Glomerular endothelial cell (primary cell): ENCODE measurements at regions not wholly inside any gene's neighbourhood (a gene's known extent, or its start where the extent isn't known, plus 50 kb on each side); places are given as distances from the start of the nearest gene placed in this dataset.
"Not testable (repeated sequence)": the region's sequence is repeated elsewhere in the genome, so short reads cannot be mapped to it uniquely, and the experiment has no call there.

Experiments
- DNase-seq: peaks from one replicate; pipeline ENCODE4 v3.0.0-alpha.2; 2011; ENCODE audit warnings: low read depth, low spot score; ENCODE audit errors: extremely low read depth

DNA sequence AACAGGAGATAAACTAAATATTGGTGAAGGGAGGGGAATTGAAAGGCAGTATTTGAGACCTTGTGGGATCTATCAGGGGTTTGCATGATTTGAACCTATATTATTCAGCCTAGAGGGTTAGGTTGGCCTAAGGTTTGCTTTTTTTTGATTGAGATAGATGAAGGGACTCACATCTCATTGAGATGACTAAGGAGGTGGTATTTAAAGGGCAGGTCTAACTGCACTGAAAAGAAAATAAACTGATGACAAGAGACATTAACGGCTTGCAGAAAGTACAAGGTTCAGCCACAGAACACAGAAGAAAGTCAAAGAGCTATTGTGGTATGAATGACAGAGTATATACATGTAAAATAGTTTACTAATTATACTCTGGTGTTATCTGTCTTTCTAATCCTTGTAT is 412.7 kb downstream of the CDH10 start:
- no peak for DNase-seq

- DNase-seq: no peak
Observed at GRCh38 chr5:24232929-24233498, 411.8 kb downstream of the CDH10 start.

DNA sequence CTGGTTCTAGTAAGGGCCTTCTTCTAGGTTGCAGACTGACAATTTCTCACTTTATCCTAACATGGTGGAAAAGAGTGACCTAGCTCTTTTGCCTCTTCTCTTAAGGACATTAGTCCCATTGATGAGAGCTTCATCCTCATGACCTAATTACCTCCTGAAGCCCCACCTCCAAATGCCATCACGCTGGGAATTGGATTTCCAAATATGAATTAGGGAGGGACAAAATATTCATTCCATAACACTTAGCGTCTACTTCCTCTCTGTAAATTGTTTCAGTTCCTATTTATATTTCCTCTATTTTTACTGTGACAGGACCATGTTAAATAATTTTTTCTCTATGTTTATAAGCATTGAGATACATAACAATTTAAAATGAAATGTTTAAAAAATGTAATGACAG is 408.8 kb downstream of the CDH10 start:
- DNase-seq: no peak

- DNase-seq: no peak
Observed at GRCh38 chr5:24245821-24246220, 399.0 kb downstream of the CDH10 start.

GRCh38 chr5:24264547-24264946 is 380.2 kb downstream of the CDH10 start:
- DNase-seq: no peak

DNA sequence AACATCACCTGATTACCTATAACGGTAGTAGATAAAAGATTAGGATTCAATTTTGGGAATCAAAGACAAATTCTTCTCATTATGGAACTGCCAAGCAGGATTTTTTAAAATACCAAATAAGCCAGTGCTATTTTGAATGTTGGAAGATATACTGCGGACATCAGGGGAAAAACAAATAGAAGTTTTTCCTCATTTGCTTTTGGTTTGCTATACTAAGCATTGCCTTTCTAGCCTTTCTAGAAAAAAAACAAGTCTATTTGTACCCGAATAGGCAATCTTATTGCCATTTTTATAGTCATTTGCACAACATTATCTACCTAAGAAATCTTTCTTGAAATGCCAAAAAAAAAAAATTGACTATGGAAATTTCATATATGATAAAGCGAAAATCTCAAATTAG is 379.5 kb downstream of the CDH10 start:
- no peak for DNase-seq

- no peak for DNase-seq
Observed at GRCh38 chr5:24268482-24269056, 376.2 kb downstream of the CDH10 start.

- not testable (repeated sequence) for DNase-seq
Observed at GRCh38 chr5:24271702-24272118, 373.1 kb downstream of the CDH10 start.

GRCh38 chr5:24272741-24273140 is 372.0 kb downstream of the CDH10 start:
- no peak for DNase-seq

DNA sequence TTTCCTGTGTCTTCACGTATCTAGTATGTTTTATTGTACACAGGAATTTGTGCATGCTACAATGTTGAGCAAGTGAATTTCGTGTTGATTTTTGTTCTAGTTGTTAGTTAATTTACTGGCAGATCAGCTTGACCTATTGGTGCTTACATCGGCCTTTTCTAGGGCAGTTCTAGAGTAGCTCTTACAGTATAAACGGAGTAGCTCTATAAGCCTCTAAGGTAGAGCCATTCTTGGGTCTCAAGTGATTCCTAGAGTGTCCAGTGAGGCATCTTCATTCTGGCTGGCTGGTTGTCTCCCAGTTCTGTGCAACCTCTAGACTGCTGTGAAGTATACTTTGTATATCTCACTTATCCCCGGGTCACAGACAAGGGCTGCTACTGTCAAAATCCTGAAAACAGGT is 364.6 kb downstream of the CDH10 start:
- DNase-seq: no peak

DNA sequence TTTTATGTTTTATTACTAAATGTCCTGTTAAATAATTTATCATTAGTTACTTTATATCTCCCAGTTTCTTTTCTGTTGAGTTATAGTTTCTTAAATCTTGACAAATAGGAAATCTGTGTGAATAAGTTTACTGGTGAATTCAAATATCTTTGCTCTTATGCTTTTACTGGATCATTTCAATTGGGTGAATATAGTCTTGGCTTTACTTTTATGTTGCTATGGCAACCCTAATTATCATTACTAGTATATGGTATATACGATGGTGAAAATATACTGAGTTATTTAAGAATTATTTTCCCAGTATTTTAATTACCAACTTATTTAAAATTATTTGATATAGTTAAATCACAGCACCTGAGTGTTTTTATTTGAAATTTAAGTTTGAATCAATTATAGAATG is 363.0 kb downstream of the CDH10 start:
- DNase-seq: no peak

DNA sequence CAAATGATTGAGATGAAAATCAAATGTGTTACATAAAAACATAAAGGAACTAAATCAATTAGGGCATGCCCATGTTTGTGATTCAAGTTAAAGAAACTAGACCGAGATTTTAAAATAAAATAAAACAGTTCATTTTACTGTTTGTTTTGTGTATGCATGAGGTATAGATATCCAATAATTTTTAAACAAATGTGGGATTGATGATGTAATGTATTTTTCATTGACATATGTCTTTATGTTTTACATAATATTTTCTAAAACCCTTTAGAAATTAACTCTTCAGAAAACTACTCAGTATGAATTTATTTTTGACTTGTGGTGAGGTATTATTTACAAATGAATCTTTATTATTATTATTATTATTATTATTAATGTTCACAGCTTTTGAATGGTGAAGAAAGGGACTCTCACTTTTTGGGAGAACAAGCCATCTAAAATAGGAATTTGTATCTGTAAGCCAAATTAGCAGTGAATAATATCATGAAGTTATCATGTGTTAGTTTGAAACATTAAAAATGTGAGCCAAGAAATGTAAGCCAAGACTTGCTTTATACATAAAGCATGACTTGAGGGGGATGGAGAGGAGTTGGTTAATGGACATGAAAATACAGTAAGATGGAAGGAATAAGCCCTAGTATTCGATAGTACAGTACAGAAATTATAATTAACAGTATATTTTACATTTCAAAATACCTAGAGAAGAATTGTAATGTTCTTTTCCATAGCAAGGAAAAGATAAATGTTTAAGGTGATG is 355.0 kb downstream of the CDH10 start:
- DNase-seq: no peak

- DNase-seq: no peak
Observed at GRCh38 chr5:24290536-24290935, 354.2 kb downstream of the CDH10 start.

- DNase-seq: no peak
Observed at GRCh38 chr5:24291916-24292315, 352.9 kb downstream of the CDH10 start.

GRCh38 chr5:24294333-24294732 is 350.4 kb downstream of the CDH10 start:
- no peak for DNase-seq

DNA sequence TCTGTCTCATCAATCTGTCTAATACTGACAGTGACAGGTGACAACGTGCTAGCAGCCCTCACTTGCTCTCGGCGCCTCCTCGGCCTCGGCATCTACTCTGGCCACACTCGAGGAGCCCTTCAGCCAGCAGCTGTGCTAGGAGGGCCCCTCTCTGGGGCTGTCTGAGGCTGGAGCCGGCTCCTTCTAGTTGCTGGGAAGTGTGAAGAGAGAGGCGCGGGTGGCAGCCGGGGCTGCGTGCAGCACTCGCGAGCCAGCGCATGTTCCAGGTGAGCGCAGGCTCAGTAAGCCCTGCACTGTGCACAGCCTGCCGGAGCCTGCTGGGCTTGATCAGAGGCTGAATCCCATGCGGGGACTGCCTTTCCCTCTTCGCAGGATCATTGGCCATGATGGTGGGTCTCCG is 330.7 kb downstream of the CDH10 start:
- DNase-seq: no peak

DNA sequence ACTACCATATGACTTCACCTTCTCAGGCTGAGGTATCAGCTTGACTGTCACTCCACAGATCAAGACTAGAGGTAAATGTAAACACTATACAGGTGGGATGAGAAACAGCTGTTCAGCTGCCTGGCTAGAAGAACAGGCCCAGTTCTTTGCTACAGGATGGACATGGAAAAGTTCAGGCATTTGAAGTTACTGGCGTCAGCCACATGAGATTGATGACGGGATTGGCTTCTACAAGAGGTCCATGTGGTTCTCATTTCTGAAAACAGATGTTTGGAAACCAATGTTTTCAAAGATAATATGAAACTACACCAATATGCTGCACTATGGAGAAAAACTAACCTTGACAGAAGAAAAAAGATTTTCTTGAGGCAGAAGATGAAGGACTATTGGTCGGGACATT is 324.1 kb downstream of the CDH10 start:
- DNase-seq: no peak

- DNase-seq: no peak
Observed at GRCh38 chr5:24325306-24325832, 319.4 kb downstream of the CDH10 start.

- no peak for DNase-seq
Observed at GRCh38 chr5:24331531-24331930, 313.2 kb downstream of the CDH10 start.

- DNase-seq: no peak
Observed at GRCh38 chr5:24347158-24347557, 297.6 kb downstream of the CDH10 start.

- DNase-seq: no peak
Observed at GRCh38 chr5:24351285-24351684, 293.5 kb downstream of the CDH10 start.

- DNase-seq: no peak
Observed at GRCh38 chr5:24353016-24353415, 291.8 kb downstream of the CDH10 start.
